COR-L47 (cell line): ENCODE measurements at regions not wholly inside any gene's neighbourhood (a gene's known extent, or its start where the extent isn't known, plus 50 kb on each side); places are given as distances from the start of the nearest gene placed in this dataset.

Experiments
- DNase-seq: peaks from one replicate; lab custom pipeline; 2025; lab: John Stamatoyannopoulos, UW

DNA sequence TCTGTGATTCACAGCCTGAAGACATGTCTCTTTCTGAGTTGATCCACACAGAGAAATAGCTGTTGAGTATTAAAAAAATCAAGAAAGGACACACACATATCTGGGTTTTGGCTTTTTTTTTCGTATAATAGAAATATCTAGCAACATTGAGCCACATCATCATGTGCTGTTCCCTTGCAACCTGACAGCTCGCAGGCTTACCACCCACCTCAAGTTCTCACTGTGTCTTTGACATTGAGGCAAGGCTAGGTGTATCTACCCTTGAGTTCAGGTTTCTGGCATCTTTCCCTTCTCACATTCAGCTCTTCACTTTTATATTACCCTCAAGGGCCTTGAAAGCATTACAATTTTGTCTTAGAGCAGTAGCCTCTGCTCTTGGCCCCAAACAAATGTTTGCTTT lies 490.3 kb upstream of the KIRREL3 start:
- DNase-seq = no peak

DNA sequence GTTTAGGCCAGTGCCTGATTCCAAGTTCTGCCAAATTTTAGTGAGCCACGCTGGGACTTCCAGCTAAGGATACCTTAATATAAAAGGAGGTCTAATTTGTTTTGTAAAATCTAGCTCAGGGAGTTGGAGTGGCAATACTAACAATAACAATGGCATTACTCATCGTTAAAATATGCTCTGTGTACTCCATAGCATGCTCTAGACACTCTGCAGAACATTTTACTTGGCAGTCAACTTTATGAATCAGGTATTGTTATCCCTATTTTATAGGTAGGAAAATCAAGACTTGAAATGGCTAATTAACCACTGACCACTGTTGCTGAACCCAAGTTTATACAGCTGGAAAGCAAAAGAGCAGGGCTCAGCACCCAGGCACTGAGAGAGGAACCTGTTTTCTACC lies 485.0 kb upstream of the KIRREL3 start:
- no peak for DNase-seq

DNA sequence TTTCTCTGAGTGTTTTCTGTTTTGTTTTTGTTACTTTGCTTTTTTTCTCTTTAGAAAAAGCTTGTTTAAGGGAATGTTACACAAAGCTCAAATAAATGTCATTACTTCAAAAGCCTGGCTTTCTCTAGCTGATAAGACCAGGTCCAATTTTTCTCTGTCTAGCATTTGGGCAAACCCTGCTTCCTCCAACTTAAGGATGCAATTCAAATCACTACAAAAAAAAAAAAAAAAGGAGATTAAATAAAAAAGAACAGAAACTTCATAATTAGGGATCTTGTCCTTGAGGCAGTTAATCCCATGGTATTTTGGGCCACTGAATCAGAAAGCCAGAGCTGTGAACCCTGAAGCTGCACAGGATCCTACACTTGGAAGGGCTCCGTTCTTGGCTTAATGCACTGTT lies 480.8 kb upstream of the KIRREL3 start:
- DNase-seq = no peak

DNA sequence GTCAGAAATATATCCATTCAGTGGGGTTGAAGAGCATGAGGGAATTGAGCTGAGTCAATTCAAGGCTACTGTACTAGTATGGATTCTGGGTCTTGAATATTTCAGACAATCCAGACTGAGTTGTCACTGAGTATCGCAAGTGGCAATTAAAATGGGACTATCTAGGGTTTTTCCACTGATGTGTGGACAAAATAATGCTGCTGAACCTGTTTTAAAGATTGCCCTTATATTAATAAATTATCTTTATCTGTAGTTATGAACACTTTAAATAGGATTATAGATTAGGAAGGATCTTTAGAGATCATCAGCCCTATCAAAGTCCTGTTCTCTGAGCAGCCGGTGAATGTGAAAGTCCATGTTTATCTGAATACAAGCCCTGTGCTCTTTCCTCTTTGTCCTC lies 478.3 kb upstream of the KIRREL3 start:
- no peak for DNase-seq

DNA sequence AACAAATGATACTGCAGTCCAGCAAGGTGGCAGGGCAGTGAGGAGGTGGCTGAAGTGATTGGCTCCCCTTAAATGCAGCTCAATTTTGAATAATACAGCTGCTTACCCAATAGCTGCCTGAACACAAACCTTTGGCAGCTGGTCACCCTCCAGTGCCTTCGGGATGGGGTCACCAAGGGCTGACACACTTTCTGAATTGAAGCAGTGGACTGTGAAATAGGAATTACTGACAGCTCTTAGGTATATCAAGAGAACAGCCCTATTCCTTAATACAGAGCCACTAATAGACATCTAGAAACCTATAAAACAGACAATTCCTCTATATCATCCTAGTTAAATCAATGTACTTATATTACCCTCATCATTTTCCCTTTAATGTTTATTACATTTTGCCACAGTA lies 474.2 kb upstream of the KIRREL3 start:
- no peak for DNase-seq

DNA sequence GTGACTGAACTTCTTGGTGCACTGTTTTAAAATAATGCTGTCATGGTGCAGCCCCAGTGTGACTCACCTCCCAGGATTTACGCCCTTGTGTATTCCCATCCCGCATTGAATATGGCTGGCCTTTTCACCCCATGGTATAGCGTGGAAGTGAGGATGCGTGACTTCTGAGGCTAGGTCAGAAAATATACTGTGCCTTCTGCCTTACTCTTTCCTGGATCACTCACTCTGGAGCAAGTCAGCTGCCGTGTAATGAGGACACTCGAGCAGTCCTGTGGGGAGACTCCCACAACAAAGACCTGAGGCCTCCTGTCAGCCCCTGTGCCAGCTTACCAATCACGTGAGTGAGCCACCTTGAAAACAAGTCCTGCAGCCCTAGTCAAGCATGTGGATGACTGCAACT lies 471.9 kb upstream of the KIRREL3 start:
- no peak for DNase-seq

DNA sequence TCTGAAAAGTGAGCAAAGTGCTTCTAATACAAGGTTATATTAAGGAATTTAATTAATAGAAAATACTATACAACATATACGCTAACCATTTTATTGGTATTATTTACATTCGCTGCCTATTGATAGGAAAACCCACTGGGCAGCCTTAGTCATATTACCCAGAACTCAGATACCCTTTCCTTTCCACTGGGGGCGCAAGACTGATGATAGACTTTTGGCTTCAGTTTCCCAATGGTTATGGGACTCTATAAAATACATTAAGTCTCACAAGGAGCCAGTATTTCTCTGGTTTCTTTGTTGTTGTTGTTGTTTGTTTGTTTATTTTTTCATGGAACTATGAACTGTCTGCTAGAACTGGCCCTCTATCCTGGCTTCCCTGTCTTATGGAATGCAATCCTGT lies 471.1 kb upstream of the KIRREL3 start:
- no peak for DNase-seq

DNA sequence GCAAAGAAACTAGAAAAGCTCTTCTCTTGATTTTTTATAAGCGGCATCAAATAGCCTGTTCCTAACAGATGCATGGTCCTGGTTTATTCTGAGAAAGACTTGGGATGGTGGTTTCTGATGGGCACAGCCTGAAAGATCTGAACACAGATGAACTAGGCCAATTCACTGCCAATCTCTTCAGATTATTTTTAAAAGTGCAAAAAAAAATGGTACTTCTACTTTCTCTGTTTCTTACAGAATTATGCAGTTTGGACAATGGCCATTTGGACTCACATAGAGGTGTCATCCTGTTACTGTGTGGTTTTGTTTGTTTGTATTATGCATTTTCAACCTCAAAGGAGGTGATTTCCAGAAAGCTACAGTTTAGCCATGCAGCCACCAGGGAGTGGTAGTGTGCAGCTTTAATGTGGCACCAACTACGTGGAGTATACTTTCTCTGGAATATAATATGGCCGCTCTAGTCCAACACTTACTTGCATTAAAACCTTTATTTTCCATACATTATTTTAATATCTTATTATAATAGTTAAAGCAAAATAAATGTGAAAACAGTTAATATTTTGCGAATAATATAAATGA lies 469.8 kb upstream of the KIRREL3 start:
- DNase-seq = no peak

DNA sequence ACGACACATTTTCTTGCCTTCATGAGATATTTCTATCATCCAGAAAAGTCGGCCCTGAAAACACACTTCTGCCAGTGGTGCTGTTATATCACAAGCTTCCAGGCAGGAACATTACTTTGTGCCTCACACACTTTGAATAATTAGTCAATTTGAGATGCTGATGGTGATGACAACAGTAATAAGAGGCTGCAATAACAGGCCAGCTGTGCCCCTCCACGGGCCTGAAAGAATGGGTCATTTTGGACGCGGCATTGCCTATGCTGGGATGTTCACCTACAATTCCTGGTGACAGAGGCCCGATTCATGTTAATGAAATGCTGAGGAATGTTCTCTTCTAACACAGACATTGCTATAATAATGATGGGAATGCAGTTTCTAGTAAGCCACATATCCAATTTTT lies 463.8 kb upstream of the KIRREL3 start:
- no peak for DNase-seq

DNA sequence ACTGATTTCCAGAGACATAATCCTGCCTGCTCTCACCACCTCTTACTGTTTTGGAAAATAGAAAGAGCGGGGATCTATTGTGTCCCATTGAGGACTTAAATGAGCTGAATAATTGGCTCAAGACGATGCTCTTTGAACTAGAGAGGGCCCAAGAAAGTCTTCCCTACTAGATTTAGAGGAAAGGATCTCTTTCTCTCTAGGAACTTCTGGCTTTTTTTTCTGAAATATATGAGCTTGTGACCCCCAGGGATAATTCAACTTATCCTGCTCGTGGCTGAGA lies 461.4 kb upstream of the KIRREL3 start:
- DNase-seq = no peak

DNA sequence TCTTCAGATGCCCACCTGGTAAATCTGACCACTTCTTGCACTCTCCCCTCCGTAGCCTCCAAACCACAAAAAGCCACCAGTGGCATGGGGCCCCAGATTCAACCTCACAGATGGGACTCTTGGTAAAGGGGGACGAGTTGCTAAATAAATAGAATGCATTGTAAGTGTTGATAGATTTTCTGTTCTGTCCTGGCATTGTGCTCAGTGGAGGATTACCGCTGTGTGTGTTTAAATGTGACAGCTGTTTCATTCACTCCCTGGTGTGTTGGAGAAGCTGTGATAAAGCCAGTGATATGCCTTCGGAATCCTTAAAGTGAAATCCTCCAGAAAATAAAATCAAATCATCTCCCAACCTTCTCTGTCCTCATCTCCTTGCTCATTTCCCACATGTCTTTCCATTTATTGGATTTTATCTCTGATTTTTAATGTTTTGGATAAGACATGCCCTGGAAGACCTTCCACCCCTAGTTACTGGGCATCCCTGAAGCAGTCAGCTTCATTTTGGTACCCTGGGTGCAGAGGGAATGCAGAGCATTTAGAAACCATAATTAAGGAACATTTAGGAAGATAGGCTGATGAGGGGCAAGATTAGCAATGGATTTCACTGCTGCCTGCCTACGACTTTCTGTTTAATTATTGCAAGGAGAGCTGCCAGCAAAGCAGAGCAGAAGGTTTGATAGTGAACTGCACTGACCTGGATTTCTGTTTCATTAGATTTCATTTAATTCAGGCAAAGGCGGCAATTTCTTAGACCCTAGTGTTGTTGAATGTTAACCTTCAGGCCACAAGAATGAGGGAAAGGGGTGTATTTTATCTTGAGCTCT lies 460.9 kb upstream of the KIRREL3 start:
- peak; percentile 25 for DNase-seq

DNA sequence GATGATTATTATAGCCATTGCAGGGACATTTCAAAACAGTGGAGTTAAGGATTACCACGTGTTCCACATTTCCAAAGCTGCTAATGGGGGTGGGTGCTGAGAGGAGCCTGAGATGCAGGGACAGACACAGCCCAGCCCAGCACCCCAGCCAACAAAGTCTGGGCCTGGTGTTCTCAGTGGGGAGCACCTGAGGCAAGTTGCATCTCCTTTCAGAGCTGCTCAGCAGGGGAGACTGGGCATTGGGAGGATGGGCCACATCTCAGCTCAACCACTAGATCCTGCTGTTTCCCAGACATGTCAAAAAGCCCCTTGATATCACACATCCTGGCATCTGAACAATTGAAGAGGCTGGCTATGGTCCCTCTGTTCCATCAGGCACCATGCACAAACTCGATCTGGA lies 458.0 kb upstream of the KIRREL3 start:
- peak; percentile 84 for DNase-seq

DNA sequence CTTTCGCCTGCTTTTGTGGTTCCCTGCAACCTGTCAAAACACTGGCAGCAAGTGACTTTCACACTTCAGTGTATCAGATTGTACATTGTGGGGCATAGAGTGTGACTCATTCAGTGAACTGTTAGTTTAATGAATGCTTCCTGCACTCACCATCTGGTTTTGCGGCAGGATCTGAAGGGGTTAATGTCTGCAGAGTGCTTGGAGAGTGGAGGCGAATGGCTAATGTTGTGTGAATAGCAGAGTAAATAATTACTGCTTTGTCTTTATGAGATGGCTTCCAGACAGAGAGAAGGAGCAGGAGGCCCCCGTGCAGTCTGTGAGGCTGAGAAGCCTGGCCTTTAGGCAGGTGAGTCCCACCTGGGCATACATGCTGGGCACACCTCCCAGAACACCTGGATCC lies 454.3 kb upstream of the KIRREL3 start:
- DNase-seq = peak; percentile 89

DNA sequence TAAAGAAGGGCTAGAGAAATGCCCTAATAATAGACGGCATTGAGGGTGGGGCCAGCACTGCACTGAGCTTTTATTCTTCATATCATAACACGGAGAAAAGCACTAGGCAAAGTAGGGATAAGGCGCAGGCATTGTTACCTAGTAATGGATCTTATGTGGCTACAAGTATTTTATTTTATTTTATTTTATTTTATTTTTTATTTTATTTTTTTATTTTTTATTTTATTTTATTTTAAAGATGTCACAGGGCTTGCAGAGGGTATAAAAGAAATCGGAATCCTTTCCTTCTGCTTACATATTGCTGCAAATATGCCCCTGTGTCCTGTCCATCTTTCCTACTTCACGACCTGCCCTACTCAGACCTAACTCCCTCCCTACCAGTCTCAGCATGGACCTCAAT lies 452.0 kb upstream of the KIRREL3 start:
- DNase-seq = no peak

DNA sequence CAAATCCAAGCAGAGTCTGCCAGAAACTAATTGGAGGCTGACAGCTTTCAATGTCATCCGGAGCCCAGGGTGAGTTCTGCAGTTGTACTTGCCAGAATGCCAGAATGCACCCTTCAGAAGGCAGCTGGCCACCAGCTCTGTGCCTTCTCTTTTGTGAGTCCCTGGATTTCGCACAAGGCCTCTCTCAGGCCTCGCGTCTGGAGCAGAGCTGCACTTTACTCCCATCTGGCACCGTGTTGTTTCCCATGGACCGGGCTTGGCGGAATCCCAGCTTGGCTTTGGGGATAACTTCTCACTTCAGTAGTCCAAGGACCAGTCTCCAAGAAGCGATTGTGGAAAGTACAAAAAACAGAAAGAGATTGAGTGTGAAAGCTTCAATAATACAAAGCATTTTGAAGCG lies 451.3 kb upstream of the KIRREL3 start:
- DNase-seq = no peak

DNA sequence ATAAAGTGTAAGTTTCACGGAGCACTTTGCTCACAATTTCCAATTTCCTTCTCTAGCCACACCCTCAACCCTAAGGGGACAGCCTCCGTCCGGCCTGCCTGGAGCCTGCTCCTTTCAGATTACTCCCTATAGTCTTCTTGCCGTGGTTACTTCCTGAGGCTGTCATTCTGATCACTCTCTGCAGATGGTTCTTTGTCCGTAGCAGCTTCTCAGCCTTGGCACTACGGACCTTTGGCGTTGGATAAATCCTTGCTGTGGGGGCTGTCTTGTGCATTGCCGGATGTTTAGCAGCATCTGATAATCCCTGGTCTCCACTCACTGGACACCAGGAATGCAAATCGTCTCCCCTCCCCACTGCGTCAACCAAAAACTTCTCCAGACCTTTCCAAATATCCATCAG lies 447.5 kb upstream of the KIRREL3 start:
- no peak for DNase-seq

DNA sequence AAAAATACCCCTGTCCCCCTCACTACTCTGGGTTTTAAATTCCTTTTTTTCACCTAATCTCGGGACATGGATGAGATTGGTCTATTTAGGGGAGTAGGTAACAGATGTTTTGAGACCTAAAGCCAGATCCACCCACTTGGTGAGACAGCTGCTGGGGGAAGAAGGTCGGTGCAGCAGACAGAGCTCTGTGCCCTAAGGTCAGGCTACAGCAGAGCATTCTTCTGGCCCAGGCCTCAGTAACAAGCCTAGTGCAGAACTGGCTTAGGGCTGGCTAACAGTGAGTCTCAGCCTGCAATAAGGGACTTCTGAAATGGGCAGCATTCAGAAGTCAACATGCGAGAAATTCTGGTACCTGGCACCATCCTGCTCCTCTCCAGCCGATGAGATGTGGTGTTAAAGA lies 444.9 kb upstream of the KIRREL3 start:
- DNase-seq = no peak

DNA sequence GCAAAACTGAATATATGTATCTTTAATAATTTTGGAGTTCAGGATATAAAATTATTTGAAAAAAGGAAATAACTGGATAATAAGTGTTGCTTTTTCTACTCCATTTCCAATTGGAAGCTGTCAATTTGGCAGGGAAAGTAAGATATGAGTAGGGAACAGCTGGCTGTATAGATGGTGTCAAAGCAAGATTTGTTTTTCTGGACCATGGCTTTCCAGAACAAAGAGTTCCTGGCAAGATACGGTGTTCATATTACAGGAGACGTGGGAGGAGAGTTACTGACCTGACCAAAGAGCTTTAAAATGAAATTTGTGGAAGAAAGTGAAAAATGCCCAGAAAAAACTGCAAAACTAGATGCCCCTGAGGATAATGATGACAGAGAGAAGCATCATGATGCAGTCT lies 442.7 kb upstream of the KIRREL3 start:
- no peak for DNase-seq

DNA sequence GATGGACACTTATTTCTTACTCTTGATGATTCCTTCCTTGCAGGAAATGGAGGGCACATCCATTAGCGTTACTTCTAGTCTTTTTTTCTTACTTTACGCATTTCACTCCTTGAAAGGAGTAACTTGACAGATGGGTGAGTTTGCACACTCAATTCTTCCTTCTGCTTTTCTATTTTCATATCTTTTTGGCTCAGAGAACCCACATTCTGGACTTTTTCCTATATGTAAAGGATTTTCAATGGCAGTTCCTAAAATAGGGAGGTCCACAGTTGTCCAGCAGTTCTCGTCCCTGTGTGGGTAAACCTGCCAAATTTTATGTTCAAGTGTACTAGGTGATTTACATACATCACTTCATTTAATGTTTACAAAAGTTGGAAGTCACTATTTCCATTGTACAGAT lies 440.0 kb upstream of the KIRREL3 start:
- DNase-seq = no peak

DNA sequence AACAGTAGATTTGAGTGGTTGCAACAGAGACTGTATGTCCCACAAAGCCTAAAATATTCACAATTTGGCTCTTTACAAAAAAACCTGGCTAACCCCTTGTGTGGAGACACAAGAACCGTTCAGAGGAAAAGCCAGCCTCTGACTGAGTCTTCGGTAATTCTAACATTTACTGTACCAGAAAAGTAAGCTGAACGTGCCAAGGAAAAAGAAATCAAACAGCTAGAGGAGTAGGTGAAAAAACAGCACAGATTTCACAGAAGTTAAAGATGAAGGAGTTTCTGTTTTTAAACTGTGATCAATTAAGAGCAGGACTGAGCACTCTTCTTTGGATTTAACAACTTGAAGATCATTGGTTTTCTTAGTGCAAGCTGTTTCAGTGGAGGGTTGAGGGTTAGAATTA lies 424.7 kb upstream of the KIRREL3 start:
- DNase-seq = no peak

DNA sequence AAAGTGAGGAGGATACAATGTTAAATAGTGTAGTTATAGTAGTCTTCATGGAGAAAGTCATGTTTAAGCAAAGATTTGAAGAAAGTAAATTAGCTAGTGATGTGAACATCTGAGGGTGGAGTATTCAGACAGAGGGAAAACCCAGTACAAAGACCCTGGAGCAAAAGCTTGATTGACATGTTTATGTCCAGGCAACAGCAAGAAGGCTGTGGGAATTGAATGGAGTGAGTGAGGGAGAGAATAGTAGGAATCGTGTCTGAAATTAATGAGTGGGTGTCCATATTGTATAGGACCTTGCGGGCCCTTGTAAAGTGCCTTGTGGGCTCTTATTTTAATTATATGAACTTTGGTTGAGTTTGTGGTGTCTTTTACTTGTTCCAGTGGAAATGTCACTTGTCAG lies 424.1 kb upstream of the KIRREL3 start:
- no peak for DNase-seq

DNA sequence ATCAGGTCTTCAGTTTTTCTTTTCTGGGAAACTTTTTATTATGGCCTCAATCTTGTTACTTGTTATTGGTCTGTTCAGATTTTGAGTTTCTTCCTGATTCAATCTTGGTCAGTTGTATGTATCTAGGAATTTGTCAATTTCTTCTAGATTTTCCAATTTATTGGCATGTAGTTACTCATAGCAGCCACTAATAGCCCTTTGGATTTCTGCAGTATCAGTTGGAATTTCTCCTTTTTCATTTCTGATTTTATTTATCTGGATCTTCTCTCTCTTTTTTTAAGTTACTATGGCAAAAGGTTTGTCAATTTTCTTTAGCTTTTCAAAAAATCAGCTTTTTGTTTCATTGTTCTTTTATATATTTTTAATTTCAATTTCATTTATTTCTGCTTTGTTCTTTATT lies 419.6 kb upstream of the KIRREL3 start:
- no peak for DNase-seq

DNA sequence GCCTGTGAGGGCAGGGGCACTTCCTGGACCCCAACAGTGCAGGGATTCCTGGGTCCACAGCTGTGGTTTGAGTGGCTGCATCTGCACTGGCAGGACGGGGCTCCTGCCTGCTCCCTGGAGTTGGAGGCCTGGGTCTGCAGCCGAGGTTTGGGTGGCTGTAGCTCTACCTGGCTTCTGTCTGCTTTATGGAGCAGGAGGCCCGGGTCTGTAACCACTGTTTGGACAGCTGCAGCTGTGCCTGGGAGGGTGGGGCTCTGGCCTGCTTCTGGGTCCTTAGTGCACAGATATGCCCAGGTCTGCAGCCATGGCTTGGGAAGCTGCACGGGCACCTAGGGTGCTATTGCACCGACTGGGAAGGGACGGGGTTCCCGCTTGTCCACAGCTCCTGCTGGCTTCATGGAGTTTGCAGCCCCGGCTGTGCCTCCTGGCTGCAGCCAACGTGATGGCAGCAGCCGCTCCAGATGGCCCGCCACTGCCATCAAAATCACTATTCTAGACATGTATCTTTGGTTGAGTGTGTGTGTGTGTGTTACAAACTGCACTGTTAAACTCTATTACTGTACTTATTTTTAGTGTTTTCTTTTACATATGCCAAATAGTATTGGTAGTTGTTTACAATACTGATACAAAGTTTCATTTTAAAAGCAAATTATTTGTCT lies 412.3 kb upstream of the KIRREL3 start:
- peak; percentile 30 for DNase-seq

DNA sequence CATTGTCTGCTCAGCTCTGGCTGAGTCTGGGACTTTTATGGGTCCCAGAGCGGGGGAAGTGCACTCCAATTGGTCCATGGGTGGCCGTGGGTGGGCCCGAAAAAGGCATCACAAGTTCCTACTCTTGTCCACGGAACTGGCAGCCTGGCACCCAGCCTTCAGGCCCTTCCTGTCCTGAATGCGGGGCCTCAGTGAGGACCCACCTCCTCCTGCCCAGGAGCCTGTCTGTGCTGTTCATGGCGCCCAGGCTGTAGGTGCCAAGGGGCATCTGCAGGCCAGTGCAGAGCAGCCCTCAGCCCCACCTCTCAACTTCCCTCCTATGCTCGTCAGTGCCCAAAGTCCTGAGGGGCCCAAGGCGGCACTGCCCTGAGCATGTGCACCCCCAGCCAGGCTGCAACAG lies 411.7 kb upstream of the KIRREL3 start:
- no peak for DNase-seq
